ENCODE measurements at regions not wholly inside any gene's neighbourhood (a gene's known extent, or its start where the extent isn't known, plus 50 kb on each side); places are given as distances from the start of the nearest gene placed in this dataset.

DNA sequence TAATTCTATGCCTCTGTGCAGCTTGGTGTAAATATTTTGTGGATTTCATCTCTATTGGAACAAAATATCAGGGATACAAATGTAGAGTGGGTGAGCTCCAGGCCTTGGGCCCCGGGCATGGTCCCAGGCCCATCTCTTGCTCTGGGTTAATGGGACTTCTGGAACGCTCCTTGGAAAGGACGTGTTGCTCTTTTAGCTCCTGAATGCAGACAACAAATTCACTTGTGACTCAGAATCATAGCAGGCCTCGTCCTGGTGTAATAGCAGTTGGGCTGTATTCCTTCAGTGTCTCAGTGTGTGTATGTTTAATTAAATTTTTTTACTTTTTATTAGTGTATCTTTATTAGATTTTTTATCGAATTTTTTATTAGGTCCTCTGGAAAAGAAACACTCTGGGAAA lies 266.7 kb upstream of the C2CD4B start:
- TF ChIP-seq EZH2 (optimal IDR thresholded peaks at IDR 0.05; ENCODE audit: low read depth, low read length) (no peak), EZH2phosphoT487 (IDR thresholded peaks at IDR 0.05; ENCODE audit: low read length) (no peak)
- TF ChIP-seq, protein P1, sequence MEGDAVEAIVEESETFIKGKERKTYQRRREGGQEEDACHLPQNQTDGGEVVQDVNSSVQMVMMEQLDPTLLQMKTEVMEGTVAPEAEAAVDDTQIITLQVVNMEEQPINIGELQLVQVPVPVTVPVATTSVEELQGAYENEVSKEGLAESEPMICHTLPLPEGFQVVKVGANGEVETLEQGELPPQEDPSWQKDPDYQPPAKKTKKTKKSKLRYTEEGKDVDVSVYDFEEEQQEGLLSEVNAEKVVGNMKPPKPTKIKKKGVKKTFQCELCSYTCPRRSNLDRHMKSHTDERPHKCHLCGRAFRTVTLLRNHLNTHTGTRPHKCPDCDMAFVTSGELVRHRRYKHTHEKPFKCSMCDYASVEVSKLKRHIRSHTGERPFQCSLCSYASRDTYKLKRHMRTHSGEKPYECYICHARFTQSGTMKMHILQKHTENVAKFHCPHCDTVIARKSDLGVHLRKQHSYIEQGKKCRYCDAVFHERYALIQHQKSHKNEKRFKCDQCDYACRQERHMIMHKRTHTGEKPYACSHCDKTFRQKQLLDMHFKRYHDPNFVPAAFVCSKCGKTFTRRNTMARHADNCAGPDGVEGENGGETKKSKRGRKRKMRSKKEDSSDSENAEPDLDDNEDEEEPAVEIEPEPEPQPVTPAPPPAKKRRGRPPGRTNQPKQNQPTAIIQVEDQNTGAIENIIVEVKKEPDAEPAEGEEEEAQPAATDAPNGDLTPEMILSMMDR (IDR thresholded peaks at IDR 0.05; ENCODE audit: low read length) = no peak

All from MM.1S (cell line).